ENCODE measurements at regions not wholly inside any gene's neighbourhood (a gene's known extent, or its start where the extent isn't known, plus 50 kb on each side); places are given as distances from the start of the nearest gene placed in this dataset.

DNA sequence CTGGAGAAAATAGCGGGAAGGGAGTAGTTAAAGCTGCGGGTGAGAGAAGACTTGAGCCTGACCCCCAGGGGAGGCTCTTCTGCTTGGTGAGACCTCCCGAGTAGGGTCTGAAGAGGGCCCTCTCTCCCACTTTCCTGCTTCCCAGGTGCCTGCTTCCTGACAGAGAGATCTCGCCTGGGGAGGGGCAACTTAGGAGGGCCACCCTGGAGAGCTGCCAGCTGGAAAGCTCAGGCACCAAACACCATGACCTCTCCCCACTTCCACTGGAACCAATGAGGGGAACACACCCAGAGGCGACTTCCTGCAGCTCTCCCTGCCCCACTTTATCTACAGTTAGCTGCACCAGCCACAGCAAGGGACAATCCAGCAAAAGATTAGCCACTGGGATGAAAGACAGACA, 208.0 kb downstream of the TBXT start (continued):
- TF ChIP-seq, protein P1, sequence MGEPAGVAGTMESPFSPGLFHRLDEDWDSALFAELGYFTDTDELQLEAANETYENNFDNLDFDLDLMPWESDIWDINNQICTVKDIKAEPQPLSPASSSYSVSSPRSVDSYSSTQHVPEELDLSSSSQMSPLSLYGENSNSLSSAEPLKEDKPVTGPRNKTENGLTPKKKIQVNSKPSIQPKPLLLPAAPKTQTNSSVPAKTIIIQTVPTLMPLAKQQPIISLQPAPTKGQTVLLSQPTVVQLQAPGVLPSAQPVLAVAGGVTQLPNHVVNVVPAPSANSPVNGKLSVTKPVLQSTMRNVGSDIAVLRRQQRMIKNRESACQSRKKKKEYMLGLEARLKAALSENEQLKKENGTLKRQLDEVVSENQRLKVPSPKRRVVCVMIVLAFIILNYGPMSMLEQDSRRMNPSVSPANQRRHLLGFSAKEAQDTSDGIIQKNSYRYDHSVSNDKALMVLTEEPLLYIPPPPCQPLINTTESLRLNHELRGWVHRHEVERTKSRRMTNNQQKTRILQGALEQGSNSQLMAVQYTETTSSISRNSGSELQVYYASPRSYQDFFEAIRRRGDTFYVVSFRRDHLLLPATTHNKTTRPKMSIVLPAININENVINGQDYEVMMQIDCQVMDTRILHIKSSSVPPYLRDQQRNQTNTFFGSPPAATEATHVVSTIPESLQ (CRISPR knock-in tag; IDR thresholded peaks at IDR 0.05): no peak
- no peak for TF ChIP-seq PRRX2 (CRISPR knock-in tag; IDR thresholded peaks at IDR 0.05)
- TF ChIP-seq, protein P2, sequence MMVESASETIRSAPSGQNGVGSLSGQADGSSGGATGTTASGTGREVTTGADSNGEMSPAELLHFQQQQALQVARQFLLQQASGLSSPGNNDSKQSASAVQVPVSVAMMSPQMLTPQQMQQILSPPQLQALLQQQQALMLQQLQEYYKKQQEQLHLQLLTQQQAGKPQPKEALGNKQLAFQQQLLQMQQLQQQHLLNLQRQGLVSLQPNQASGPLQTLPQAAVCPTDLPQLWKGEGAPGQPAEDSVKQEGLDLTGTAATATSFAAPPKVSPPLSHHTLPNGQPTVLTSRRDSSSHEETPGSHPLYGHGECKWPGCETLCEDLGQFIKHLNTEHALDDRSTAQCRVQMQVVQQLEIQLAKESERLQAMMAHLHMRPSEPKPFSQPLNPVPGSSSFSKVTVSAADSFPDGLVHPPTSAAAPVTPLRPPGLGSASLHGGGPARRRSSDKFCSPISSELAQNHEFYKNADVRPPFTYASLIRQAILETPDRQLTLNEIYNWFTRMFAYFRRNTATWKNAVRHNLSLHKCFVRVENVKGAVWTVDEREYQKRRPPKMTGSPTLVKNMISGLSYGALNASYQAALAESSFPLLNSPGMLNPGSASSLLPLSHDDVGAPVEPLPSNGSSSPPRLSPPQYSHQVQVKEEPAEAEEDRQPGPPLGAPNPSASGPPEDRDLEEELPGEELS (CRISPR knock-in tag; IDR thresholded peaks at IDR 0.05): no peak

DNA sequence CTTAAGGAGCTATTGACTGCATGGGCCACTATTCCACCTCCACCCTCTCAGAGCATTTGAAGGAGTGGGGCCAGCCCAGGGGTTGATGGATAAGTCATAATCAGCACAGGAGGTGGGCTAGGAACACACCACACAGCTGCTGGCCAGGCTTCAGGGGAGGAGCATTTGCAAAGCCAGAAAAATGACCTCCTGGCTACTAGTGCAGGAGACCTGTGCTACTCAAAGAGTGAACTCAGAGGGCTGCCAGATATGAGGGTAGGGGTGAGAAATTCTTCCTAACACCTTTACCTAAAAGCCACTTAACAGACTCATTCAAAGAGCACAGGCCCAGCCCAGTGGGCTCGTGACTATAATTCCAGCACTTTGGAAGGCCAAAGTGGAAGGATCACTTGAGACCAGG, 210.8 kb downstream of the TBXT start:
- TF ChIP-seq ZNF396 (CRISPR knock-in tag; IDR thresholded peaks at IDR 0.05; ENCODE audit: borderline replicate concordance) (no peak), SP1 (CRISPR knock-in tag; conservative IDR thresholded peaks at IDR 0.05) (no peak), JUN (CRISPR knock-in tag; IDR thresholded peaks at IDR 0.05) (no peak), JAZF1 (CRISPR knock-in tag; IDR thresholded peaks at IDR 0.05) (no peak), GTF2I (CRISPR knock-in tag; conservative IDR thresholded peaks at IDR 0.05) (no peak), NR1H2 (CRISPR knock-in tag; IDR thresholded peaks at IDR 0.05) (no peak), TEAD1 (CRISPR knock-in tag; IDR thresholded peaks at IDR 0.05) (no peak), NR3C1 (CRISPR knock-in tag; conservative IDR thresholded peaks at IDR 0.05; ENCODE audit: low read depth) (no peak), TP53 (CRISPR knock-in tag; IDR thresholded peaks at IDR 0.05) (no peak)
- TF ChIP-seq, protein P3, sequence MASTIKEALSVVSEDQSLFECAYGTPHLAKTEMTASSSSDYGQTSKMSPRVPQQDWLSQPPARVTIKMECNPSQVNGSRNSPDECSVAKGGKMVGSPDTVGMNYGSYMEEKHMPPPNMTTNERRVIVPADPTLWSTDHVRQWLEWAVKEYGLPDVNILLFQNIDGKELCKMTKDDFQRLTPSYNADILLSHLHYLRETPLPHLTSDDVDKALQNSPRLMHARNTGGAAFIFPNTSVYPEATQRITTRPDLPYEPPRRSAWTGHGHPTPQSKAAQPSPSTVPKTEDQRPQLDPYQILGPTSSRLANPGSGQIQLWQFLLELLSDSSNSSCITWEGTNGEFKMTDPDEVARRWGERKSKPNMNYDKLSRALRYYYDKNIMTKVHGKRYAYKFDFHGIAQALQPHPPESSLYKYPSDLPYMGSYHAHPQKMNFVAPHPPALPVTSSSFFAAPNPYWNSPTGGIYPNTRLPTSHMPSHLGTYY (CRISPR knock-in tag; IDR thresholded peaks at IDR 0.05): no peak
- TF ChIP-seq, protein P4, sequence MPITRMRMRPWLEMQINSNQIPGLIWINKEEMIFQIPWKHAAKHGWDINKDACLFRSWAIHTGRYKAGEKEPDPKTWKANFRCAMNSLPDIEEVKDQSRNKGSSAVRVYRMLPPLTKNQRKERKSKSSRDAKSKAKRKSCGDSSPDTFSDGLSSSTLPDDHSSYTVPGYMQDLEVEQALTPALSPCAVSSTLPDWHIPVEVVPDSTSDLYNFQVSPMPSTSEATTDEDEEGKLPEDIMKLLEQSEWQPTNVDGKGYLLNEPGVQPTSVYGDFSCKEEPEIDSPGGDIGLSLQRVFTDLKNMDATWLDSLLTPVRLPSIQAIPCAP (CRISPR knock-in tag; IDR thresholded peaks at IDR 0.05): no peak
- TF ChIP-seq, protein P5, sequence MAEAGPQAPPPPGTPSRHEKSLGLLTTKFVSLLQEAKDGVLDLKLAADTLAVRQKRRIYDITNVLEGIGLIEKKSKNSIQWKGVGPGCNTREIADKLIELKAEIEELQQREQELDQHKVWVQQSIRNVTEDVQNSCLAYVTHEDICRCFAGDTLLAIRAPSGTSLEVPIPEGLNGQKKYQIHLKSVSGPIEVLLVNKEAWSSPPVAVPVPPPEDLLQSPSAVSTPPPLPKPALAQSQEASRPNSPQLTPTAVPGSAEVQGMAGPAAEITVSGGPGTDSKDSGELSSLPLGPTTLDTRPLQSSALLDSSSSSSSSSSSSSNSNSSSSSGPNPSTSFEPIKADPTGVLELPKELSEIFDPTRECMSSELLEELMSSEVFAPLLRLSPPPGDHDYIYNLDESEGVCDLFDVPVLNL (CRISPR knock-in tag; IDR thresholded peaks at IDR 0.05; ENCODE audit: borderline replicate concordance, low read depth): no peak
- TF ChIP-seq, protein P6, sequence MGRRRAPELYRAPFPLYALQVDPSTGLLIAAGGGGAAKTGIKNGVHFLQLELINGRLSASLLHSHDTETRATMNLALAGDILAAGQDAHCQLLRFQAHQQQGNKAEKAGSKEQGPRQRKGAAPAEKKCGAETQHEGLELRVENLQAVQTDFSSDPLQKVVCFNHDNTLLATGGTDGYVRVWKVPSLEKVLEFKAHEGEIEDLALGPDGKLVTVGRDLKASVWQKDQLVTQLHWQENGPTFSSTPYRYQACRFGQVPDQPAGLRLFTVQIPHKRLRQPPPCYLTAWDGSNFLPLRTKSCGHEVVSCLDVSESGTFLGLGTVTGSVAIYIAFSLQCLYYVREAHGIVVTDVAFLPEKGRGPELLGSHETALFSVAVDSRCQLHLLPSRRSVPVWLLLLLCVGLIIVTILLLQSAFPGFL (CRISPR knock-in tag; IDR thresholded peaks at IDR 0.05; ENCODE audit: borderline replicate concordance): no peak
- DNase-seq (ENCODE audit: low spot score) (no peak), ATAC-seq (no peak)
- ChIA-PET CTCF (no interaction called here), POLR2A (no interaction called here)
- Mint-ChIP-seq H3K27me3 (ENCODE audit: low read depth) (peaks cover 2% of the 10 kb centered on the region; the same call in 1 of the 2 replicates), H3K4me1 (no peaks in the 10 kb centered on the region), H3K9me3 (no peaks in the 10 kb centered on the region), H3K27ac (no peak overlapping the region), H3K36me3 (no peaks in the 10 kb centered on the region), H3K4me3 (no peak overlapping the region)

DNA sequence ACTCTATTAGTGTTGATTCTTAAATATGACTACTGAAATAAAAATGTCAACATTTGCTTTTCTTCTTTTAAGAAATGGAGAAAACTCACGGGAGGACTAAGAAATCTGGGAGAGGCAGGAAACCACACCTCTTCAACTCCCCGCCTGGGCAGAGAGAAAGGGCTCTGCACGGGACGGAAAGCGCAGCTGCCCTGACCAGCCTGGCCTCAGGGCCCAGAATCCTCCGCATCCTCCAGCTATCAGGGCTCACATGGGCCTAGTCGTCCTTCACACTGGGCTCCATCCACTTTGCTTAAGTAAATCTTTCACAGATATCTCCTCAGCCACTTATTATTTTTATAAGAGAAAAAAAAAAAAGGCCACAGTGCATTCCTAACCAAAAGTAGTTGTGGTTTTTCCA, 215.1 kb downstream of the TBXT start:
- no peak for DNase-seq (ENCODE audit: low spot score)
- H3K27ac Mint-ChIP-seq: no peak overlapping the region
- CTCF ChIA-PET: interaction anchor here (1.3 kb wide), 1 partner anchor 145 kb away, joined by 3 read pairs; no protein-coding TSS in a partner anchor
- TF ChIP-seq, protein P7, sequence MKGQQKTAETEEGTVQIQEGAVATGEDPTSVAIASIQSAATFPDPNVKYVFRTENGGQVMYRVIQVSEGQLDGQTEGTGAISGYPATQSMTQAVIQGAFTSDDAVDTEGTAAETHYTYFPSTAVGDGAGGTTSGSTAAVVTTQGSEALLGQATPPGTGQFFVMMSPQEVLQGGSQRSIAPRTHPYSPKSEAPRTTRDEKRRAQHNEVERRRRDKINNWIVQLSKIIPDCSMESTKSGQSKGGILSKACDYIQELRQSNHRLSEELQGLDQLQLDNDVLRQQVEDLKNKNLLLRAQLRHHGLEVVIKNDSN (CRISPR knock-in tag; IDR thresholded peaks at IDR 0.05): no peak
- TF ChIP-seq GTF2I (CRISPR knock-in tag; conservative IDR thresholded peaks at IDR 0.05) (no peak), ZBTB21 (CRISPR knock-in tag; IDR thresholded peaks at IDR 0.05; ENCODE audit: borderline replicate concordance) (no peak), GABPB1 (CRISPR knock-in tag; IDR thresholded peaks at IDR 0.05) (no peak), NFATC4 (CRISPR knock-in tag; IDR thresholded peaks at IDR 0.05) (no peak), CREM (CRISPR knock-in tag; IDR thresholded peaks at IDR 0.05) (no peak)
- TF ChIP-seq, protein P8, sequence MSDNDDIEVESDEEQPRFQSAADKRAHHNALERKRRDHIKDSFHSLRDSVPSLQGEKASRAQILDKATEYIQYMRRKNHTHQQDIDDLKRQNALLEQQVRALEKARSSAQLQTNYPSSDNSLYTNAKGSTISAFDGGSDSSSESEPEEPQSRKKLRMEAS (CRISPR knock-in tag; IDR thresholded peaks at IDR 0.05): no peak
- TF ChIP-seq, protein P9, sequence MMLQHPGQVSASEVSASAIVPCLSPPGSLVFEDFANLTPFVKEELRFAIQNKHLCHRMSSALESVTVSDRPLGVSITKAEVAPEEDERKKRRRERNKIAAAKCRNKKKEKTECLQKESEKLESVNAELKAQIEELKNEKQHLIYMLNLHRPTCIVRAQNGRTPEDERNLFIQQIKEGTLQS (CRISPR knock-in tag; conservative IDR thresholded peaks at IDR 0.05): no peak
- TF ChIP-seq, protein P10, sequence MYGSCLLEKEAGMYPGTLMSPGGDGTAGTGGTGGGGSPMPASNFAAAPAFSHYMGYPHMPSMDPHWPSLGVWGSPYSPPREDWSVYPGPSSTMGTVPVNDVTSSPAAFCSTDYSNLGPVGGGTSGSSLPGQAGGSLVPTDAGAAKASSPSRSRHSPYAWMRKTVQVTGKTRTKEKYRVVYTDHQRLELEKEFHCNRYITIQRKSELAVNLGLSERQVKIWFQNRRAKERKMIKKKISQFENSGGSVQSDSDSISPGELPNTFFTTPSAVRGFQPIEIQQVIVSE (CRISPR knock-in tag; IDR thresholded peaks at IDR 0.05; ENCODE audit: borderline replicate concordance): no peak

More for the DNA sequence above, 215.1 kb downstream of the TBXT start:
- H3K4me3 Mint-ChIP-seq: no peak overlapping the region
- peaks cover 3% of the 10 kb centered on the region; the same call in 1 of the 2 replicates for H3K9me3 Mint-ChIP-seq
- H3K27me3 Mint-ChIP-seq (ENCODE audit: low read depth): no peaks in the 10 kb centered on the region
- no peaks in the 10 kb centered on the region for H3K36me3 Mint-ChIP-seq
- ATAC-seq: no peak
- POLR2A ChIA-PET: no interaction called here
- H3K4me1 Mint-ChIP-seq: no peaks in the 10 kb centered on the region
